Kidney (tissue), 13 donors: ENCODE measurements at regions not wholly inside any gene's neighbourhood (a gene's known extent, or its start where the extent isn't known, plus 50 kb on each side); places are given as distances from the start of the nearest gene placed in this dataset.

Experiments used
- DNase-seq, 5 donors: peaks; one replicate each; pipeline ENCODE4 v3.0.0-alpha.2; 2013 to 2020
- FAIRE-seq: peaks from 2 replicates; lab custom pipeline; 2012; peaks lifted over from hg19 to GRCh38; lab: Jason Lieb, UNC
- H3K27ac ChIP-seq, 2 donors: one replicate each; pipeline ENCODE4 v1.7.0; 2013; ENCODE audit warnings: low read depth in 2 of 2, low read length in 2 of 2, inconsistent platforms in 1 of 2
- H3K27me3 ChIP-seq: one replicate; pipeline ENCODE4 v1.7.1; 2013; ENCODE audit warnings: low read length, inconsistent platforms; ENCODE audit not compliant: control insufficient read depth, insufficient read depth
- H3K36me3 ChIP-seq, 3 donors: one replicate each; pipeline versions ENCODE4 v1.7.0 to v1.7.1; 2013; ENCODE audit warnings: low read length in 3 of 3, control low read depth in 1 of 3, inconsistent platforms in 1 of 3; ENCODE audit not compliant: insufficient read depth in 3 of 3, control insufficient read depth in 2 of 3
- H3K4me1 ChIP-seq, 3 donors: one replicate each; pipeline versions ENCODE4 v1.7.0 to v1.7.1; 2013; ENCODE audit warnings: low read length in 3 of 3, inconsistent platforms in 1 of 3, low read depth in 1 of 3; ENCODE audit not compliant: control insufficient read depth in 2 of 3, insufficient read depth in 2 of 3
- H3K4me3 ChIP-seq, 3 donors: one replicate each; pipeline versions ENCODE4 v1.7.0 to v1.8.1; 2013; ENCODE audit warnings: low read length in 3 of 3, control low read depth in 1 of 3, inconsistent platforms in 1 of 3
- H3K9ac ChIP-seq, 3 donors: one replicate each; pipeline versions ENCODE4 v1.7.0 to v1.7.1; 2013; ENCODE audit warnings: low read length in 3 of 3, control low read depth in 1 of 3, inconsistent platforms in 1 of 3
- H3K9me3 ChIP-seq, 3 donors: one replicate each; pipeline versions ENCODE4 v1.7.0 to v1.7.1; 2013; ENCODE audit warnings: low read length in 3 of 3, control low read depth in 1 of 3, inconsistent platforms in 1 of 3; ENCODE audit not compliant: control insufficient read depth in 2 of 3, insufficient read depth in 1 of 3
- CTCF ChIP-seq: IDR thresholded peaks from 3 replicates; pipeline ENCODE4 v1.5.1; 2012; ENCODE audit warnings: mild to moderate bottlenecking, moderate library complexity, borderline replicate concordance; ENCODE audit not compliant: insufficient read depth; ENCODE audit errors: extremely low read depth
- intact Hi-C: fragments of 100-400 bp; cut with DNase I; formaldehyde crosslinking; loops from one replicate; pipeline ENCODE4 v1.11.1; 2022
- donor health status: control.
- donor health status: control.
- donor health status: control.
- donor health status: control.
- donor health status: control.
- donor health status: DM: yes; HTN: yes; CAD: no.
- donor health status: Normal renal cell carcinoma (clear cell type).

DNA sequence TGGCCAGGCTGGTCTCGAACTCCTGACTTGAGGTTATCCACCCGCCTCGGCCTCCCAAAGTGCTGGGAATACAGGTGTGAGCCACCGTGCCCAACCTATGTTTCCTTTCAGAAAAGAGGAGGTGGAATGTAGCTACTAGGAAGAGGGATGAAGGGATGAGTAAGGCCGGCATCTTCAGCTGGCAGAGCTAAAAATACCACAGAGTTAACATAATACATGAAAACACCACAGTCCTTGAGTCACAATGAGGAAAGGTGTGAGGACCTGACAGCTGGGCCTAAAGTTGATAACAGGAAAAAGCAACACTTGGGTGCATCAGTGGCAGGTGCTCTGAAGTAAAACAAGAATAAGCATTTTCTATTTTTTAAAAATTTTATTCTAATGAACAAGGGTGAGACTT is 392.2 kb downstream of the DIPK2A start:
- Histone ChIP-seq H3K4me1 (no peaks in the 10 kb centered on the region), H3K27me3 (no peaks in the 10 kb centered on the region), H3K4me3 (no peak overlapping the region), H3K9me3 (peaks cover 0 to 6% (median 0%) of the 10 kb centered on the region in 3 donors), H3K9ac (no peak overlapping the region), H3K27ac (no peak overlapping the region), H3K36me3 (no peaks in the 10 kb centered on the region)
- TF ChIP-seq CTCF = no peak
- FAIRE-seq (no peak), DNase-seq (no peak)
- intact Hi-C loops = no loop called here

- no peak overlapping the region for H3K27ac ChIP-seq
- no peaks in the 10 kb centered on the region for H3K36me3 ChIP-seq
- intact Hi-C loops = no loop called here
- no peak for FAIRE-seq
- no peaks in the 10 kb centered on the region for H3K4me1 ChIP-seq
- TF ChIP-seq CTCF = no peak
- no peak overlapping the region for H3K9ac ChIP-seq
- H3K4me3 ChIP-seq = no peak overlapping the region
- H3K9me3 ChIP-seq = peaks cover 0 to 7% (median 0%) of the 10 kb centered on the region in 3 donors
- no peaks in the 10 kb centered on the region for H3K27me3 ChIP-seq
- no peak for DNase-seq
Observed at GRCh38 chr3:144364737-144365136, 393.1 kb downstream of the DIPK2A start.

DNA sequence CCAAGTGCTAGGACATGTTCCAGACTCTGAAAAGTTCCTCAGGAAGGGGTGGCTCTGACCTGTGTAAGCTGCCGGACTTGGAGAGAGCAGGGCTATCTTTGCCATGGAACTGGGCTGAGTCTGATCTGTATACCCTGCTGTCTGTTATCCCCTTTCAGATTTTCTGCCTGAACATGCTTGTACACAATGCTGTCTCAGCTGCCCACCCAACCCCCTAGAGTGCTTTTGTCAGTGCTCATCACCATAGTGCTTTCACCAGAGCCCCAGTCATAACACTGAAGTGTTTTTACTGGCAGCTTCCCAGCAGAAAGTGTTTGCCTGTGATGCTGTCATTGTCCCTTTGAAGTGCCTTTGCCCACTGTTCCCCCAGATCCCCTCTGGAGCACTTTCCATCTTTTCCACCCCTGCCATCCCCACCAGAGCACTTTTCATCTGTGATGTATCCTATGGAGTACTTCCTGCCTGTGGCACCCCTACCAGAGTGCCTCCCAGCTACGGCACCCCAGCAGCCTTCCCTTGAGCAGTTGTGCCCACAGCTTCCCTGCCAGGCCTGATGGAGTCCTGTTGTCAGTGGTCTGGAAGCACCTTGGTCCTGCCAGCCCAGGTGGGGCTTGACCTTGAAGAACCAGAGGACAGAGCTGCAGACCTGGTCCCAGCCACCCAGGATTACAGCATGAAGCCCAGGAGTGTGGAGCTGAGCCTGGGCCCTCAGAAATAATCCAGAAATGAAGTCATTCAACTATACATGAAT is 397.7 kb downstream of the DIPK2A start:
- FAIRE-seq (no peak), DNase-seq (no peak)
- Histone ChIP-seq H3K9ac (no peak overlapping the region), H3K36me3 (no peaks in the 10 kb centered on the region), H3K4me1 (no peaks in the 10 kb centered on the region), H3K9me3 (peaks cover 0 to 7% (median 0%) of the 10 kb centered on the region in 3 donors), H3K27ac (no peak overlapping the region), H3K4me3 (no peak overlapping the region), H3K27me3 (no peaks in the 10 kb centered on the region)
- no peak for TF ChIP-seq CTCF
- intact Hi-C loops = no loop called here
